Skeletal muscle cell (primary cell): ENCODE measurements at regions not wholly inside any gene's neighbourhood (a gene's known extent, or its start where the extent isn't known, plus 50 kb on each side); places are given as distances from the start of the nearest gene placed in this dataset.
"Not testable (repeated sequence)": the region's sequence is repeated elsewhere in the genome, so short reads cannot be mapped to it uniquely, and the experiment has no call there.

Experiments used
- DNase-seq: peaks from one replicate; pipeline ENCODE4 v3.0.0-alpha.2; 2010; ENCODE audit warnings: low read depth
- H3K4me3 ChIP-seq: 2 replicates; pipeline ENCODE4 v1.5.1; 2011; ENCODE audit warnings: low read depth, mild to moderate bottlenecking, control low read depth, low read length, moderate library complexity

DNA sequence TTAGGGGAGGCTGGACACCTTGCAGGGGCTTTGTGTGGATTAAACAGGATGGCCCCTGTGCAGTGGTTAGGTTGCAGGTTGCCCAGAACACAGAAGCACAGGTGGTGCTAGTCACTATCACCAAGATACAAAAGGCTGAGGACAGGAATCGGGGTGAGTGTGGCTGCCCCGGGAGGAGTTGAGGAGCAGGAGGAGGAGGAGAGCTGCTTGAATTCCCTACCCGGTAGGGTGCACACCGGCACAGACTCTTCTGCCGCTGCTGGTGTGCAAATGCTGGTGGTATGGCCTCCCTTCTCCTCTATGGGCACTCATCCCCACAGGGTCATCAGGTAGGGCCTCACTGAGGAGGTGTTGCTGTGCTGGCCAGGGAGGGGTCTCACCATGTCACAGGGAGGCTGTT lies 67.5 kb upstream of the SMAD6 start:
- DNase-seq: no peak
- H3K4me3 ChIP-seq: no peak overlapping the region

DNA sequence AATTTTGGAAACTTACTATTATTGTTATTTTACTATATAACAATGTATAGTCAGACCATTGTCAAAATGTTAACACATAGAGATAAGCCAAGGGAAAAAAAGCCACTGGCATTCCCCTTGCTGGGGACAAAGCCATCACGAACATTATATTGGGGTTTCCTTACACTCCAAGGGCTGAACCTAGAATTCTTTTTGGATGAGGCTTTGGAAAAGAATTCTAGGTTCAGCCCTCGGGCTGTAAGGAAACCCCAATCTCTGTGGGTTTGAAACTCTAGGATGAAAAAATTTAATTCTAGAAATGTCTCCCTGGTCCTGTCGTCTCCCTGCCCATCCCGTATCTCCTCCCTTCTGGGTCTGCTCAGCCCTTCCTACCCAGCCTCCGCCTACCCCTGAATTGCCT lies 67.0 kb upstream of the SMAD6 start:
- H3K4me3 ChIP-seq: no peak overlapping the region
- no peak for DNase-seq

DNA sequence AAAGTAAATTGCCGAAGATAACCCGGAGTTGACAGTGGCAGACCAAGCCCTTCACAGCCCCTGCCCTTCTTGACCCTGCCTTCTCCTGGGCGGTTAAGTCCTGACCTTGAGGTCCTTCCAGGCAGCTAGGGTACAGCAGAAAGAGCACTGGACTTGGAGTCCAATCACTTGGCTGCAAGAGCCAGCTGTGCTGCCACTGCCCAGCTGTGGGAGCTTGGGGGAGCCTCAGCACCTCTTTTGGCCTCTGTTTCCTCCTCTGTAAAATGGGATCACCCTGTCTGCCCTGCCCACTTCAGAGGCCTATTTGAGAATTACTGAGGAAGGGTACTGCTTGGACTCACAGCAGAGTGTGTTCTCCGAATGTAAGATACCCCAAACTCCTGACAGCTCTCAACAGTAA lies 66.2 kb upstream of the SMAD6 start:
- H3K4me3 ChIP-seq: no peak overlapping the region
- no peak for DNase-seq

DNA sequence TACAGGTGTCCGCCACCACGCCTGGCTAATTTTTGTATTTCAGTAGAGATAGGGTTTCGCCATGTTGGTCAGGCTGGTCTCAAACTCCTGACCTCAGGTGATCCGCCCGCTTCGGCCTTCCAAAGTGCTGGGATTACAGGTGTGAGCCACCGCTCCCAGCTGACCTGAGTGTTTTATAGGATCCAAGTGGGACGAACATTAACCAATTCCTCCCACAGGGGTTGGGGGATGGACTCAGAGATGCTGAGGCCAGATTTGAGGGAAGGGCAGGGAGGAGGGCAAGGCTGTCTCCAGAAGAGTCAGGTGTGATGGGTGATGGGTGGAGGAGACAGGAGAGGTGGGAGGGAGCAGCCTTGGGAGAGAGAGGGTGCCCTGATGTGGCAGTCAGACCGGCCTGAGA lies 65.0 kb upstream of the SMAD6 start:
- DNase-seq, H3K4me3 ChIP-seq: not testable (repeated sequence)

DNA sequence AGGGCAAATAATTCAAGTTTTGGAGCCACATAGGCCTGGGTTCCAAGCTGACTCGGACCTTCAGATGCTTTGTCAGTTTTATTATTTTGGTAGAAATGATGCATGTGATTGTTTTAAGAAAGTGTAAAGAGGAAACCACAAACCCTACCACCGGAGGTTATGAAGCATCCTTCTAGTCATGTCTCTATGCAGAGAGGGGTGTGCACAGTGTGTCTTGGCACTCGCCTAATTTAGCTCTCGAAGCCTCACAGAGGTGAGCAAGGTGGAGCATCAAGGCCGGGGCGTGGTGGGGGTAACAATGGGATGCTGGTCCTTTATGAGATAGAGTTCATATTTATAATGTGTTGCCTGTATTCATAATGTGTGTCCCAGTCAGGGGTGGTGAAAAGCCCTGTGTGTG lies 63.7 kb upstream of the SMAD6 start:
- H3K4me3 ChIP-seq: no peak overlapping the region

GRCh38 chr15:66641485-66642315 lies 60.3 kb upstream of the SMAD6 start:
- DNase-seq: no peak
- no peak overlapping the region for H3K4me3 ChIP-seq

More for the DNA sequence above, 63.7 kb upstream of the SMAD6 start:
- DNase-seq: no peak

DNA sequence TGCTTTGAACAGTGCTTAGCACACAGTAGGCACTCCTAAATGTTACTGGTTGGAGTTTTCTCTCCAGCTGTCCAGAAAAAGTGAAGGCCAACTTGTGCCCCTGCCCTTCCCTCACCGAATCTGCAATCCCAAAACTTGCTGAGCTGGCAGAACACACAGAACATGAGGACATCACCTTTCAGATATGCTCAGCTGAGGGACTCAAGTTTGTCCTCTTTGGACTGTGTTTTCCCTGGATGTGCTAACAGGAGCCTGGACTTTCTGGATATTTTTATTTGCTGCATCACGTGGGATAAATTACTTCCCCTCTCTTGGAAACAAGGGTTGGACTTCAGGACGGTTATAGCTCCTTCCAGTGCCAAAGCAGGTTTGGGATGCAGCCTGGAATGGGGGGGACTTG lies 59.5 kb upstream of the SMAD6 start:
- H3K4me3 ChIP-seq: no peak overlapping the region
- no peak for DNase-seq

GRCh38 chr15:66643033-66643432 lies 59.0 kb upstream of the SMAD6 start:
- DNase-seq: no peak
- no peak overlapping the region for H3K4me3 ChIP-seq

DNA sequence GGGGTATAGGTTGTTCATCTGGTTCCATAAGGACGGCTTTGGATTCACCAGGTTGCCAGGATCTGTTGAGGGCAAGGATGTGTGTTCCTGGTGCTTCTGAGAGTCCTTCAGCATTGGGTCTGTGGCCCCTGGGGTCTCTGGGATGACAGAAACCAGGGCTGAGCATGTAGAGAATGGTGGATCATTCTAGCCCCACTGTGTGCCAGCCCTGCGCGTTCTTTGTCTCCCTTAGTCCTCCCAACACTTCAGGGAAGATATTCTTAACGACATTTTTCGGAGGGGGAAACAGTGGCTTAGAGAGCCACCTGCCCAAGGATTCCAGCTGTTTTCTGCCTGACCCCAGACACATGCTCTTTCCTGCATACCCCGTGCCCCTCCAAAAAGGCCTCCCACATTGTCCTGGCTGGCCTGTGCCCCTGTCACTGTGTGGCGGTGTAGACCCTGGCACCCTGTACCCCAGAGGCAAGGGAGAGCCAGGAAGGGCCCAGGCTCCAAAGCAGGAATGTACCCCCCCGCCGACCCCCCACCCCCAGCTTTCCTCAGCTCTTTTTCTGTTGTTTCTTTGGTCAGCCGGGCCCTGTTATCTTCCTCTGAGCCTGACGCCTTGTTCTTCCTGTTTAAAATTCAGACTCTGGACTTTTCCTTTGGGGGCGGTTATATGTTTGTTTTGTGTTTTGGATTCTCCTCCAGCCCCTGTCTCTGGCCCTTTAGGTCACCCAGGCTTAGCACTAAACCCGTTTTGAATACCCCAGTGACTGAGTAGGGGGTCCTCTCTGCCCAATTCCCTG lies 57.8 kb upstream of the SMAD6 start:
- no peak overlapping the region for H3K4me3 ChIP-seq

GRCh38 chr15:66644869-66645268 lies 57.2 kb upstream of the SMAD6 start:
- DNase-seq: no peak
- H3K4me3 ChIP-seq: no peak overlapping the region

More for the DNA sequence above, 57.8 kb upstream of the SMAD6 start:
- no peak for DNase-seq

DNA sequence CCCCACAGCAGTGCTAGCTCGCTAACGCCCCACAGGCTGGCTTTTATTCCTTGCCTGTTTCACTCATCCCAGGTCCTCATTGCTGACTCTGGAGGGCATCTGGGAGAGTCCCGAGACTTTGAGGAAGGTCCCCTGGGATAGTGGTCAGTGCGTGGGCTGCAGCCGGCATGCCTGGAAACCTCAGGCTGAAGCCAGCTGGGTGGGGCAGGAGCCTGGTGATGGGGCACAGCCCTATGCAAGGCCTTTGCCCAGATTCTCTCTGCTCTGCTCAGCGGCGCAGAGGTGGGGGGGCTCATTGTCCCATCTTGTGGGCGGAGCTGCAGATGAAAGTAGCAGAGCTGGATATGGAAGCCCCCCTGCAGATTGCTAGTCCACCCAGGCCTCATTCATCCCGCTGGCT lies 55.7 kb upstream of the SMAD6 start:
- DNase-seq: peak; percentile 47
- H3K4me3 ChIP-seq: no peak overlapping the region

DNA sequence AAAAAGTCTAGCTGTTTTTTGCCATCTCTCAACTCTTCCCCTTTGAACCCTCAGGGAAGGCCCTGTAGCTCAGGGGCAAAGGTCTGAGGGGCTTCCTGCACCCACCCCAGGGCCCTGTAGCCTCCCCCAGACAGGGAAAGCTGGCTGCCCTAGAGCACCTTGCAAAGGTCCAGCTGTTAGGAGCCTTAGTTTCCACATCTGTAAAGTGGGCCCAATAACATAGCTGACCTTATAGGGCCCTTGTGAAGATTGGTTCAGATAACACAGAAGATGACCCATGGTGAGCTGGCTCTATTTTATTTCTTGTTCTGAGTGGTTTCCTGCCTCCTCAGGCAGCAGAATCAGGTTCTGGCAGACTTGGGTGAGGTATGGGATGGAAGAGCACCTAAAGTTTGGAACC lies 55.2 kb upstream of the SMAD6 start:
- no peak overlapping the region for H3K4me3 ChIP-seq
- DNase-seq: no peak

DNA sequence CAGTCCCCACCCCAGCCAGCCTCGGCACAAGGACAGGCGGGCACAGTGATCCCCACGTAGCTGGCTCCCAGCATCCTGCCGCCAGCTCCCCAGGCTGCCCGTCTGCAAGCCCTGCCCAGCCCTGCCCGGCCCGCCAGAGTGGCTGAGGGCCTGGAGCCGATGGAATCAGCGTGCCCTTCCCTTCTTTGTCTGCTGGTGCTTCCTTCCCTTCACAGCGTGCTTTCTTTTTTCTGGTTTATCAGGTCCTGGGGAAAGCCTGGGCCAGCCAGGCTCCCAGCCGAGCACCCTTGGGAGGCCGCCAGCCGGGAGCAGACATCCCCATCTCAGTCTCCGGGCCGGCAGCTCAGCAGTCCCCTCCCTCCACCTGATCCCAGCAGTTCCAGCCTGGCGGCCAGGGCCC lies 54.7 kb upstream of the SMAD6 start:
- H3K4me3 ChIP-seq: no peak overlapping the region
- DNase-seq: no peak

- H3K4me3 ChIP-seq: no peak overlapping the region
- no peak for DNase-seq
Observed at GRCh38 chr15:66648588-66648987, 53.4 kb upstream of the SMAD6 start.

- H3K4me3 ChIP-seq: no peak overlapping the region
- DNase-seq: no peak
Observed at GRCh38 chr15:66649235-66649984, 52.6 kb upstream of the SMAD6 start.

- no peak for DNase-seq
- H3K4me3 ChIP-seq: no peak overlapping the region
Observed at GRCh38 chr15:66650433-66650832, 51.6 kb upstream of the SMAD6 start.

DNA sequence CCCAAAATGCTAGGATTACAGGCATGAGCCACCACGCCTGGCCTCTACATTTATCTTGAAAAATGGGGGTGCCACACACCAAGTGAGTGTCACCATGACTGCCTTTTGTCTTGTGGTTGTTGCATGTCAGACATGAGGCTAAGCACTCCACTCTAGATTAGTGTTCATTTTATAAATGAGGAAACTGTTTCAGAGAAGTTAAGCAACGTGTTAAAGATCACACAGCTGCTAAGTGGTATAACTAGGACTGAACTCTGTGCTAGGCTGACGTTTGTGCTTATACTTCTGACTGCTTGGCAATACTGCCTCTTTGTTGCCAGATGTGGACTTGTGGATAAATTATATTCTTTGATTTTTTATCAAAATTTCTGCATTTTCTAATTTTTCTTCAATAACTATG lies 50.8 kb upstream of the SMAD6 start:
- no peak overlapping the region for H3K4me3 ChIP-seq
- no peak for DNase-seq

GRCh38 chr15:66651913-66652642 lies 50.0 kb upstream of the SMAD6 start:
- H3K4me3 ChIP-seq: no peak overlapping the region
- DNase-seq: no peak
